ENCODE measurements at regions not wholly inside any gene's neighbourhood (a gene's known extent, or its start where the extent isn't known, plus 50 kb on each side); places are given as distances from the start of the nearest gene placed in this dataset.
"Not testable (repeated sequence)": the region's sequence is repeated elsewhere in the genome, so short reads cannot be mapped to it uniquely, and the experiment has no call there.

DNA sequence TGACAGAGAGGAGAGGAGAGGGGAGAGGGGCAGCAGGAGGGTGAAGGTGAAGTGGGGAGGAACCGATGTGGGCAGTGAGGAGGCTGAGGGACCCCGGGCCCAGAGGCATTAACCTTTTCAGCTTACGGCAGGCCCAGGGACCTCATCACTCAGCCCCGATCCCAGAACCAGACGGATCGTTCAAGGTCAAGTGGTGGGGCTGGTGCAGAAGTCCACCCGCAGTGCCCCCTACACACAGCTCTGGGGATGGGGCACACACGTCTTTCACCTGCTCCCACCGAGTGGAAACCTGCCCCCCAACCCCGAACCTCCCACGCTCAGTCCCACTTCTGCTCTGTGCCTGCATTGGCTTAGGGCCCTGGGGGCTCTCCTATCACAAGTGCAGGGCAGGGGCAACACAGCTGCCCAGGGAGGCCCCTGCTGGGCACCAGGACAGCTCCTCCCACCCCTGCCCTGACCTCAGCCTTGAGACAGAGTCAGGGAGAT is 81.9 kb upstream of the GOLGA6L4 start:
- DNase-seq: not testable (repeated sequence)

- not testable (repeated sequence) for DNase-seq
Measured at GRCh38 chr15:84154314-84154713, 81.3 kb upstream of the GOLGA6L4 start.

GRCh38 chr15:84154787-84155186 is 80.8 kb upstream of the GOLGA6L4 start:
- not testable (repeated sequence) for DNase-seq

DNA sequence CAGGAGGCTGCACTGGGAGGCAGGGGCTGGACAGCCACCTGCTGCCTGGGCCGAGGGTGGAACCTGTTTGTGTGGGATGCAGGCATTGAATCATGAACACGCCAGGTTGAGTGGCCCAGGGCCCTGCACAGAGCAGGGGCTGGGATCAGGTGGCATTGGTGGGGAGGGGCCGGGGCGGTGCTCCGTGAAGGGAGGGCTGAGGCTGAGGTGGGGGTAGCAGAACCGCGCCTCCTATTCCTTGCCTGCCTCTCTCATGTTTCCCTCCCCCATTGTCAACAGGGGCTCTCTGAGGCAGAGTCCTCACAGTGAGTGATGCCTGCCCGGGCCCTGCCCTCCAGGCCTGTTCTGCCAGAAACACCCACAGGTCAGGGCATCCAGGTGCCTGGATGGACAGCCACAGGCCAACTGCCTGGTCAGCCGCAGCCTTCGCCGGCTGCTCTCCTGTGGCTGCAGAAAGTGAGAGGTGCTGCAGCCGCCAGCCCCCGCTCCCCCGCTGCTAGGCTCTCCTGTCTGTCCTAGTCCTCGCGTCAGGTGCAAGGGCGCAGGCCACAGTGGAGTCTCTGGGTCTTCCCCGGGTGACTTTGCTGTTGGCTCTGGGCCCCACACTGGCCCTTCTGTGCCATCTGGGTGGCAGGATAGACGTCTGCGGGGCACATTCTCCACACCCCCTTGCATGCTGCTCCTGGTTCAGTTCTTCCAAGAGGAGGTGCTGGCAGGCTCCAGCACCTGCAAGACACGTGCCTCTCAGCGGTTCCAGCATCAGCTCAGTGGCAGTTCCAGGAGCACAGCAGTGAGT is 79.6 kb upstream of the GOLGA6L4 start:
- DNase-seq: not testable (repeated sequence)

DNA sequence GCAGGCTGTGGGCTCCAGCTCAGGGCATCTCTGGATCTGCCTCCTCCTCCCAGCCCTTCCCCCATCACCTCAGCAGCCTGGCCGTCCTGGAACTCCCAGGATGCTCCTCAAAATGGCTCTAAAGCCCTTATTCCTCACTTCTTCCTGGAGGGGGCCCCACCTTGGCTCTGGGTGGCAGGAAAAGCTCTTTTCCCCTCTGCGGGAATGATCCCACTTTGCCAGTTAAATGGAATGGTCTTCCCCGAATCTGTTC is 79.1 kb upstream of the GOLGA6L4 start:
- not testable (repeated sequence) for DNase-seq

- DNase-seq: not testable (repeated sequence)
Measured at GRCh38 chr15:84157056-84157632, 78.4 kb upstream of the GOLGA6L4 start.

GRCh38 chr15:84157857-84158256 is 77.7 kb upstream of the GOLGA6L4 start:
- not testable (repeated sequence) for DNase-seq

DNA sequence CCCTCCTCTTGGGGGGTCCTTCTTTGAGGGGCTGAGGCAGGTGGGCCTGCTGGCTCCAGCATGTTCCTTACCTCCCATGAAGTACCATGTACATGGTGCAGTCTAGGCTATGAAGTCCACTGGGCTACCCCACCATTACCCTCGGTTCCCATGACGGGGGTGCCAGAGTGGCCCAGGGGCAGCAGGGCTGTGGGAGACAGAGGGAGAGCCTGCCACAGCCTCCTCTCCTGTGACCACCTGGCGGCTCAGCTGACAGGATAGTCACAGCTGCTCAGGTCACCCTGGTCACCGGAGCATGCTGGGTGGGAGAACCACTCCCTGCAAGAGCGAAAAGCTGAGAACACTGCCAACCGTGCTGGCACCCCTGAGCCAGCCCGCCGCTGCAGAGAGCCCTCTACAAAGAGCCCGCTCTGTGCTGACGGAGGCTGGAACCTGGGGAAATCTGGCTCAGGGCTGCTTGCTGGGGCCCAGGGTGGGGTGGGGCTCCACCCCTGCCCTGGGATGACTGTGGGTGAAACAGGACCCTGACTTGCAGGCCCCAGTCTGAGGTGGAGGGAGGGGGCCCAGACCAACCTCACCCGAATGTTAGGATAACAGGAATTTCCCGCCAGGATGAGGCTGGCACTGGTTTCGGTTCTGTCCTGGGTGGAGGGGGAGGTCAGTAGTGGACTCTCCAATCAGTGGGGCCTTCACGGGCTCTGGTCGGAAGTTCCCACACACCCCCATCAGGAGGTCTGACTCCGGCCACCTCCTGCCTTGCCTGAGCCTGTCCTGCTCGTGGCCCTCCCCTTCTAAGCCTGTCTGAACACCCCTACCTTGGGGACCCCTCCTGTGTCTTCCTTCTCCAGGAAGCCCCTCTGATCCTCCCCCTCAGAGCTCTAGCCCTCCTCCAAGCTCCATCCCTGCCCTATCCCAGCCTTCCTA is 76.0 kb upstream of the GOLGA6L4 start:
- not testable (repeated sequence) for DNase-seq

GRCh38 chr15:84164423-84165292 is 70.9 kb upstream of the GOLGA6L4 start:
- DNase-seq: not testable (repeated sequence)

- DNase-seq: not testable (repeated sequence)
Measured at GRCh38 chr15:84170029-84170428, 65.5 kb upstream of the GOLGA6L4 start.

DNA sequence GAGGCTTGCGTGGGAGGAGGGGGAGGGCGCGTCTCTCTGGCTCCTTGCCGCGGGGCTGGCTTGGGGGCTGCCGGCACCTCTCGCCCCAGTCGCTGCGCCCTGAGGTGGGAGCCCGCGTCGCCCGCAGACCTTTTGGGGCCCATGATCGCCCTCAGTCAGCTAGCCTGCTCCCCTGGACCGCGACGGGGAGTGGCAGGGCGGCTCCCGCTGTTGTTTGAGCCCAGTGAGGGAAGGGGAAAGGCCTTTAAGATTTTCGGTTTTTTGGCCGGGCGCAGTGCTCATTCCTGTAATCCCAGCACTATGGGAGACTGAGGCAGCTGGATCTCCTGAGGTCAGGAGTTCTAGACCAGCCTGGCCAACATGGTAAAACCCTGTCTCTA is 62.4 kb upstream of the GOLGA6L4 start:
- DNase-seq: not testable (repeated sequence)
